Gastrocnemius medialis (tissue), 4 donors: ENCODE measurements at regions not wholly inside any gene's neighbourhood (a gene's known extent, or its start where the extent isn't known, plus 50 kb on each side); places are given as distances from the start of the nearest gene placed in this dataset.

Experiments
- POLR2A ChIP-seq, 2 donors: fragments of 450-650 bp; IDR thresholded peaks; one replicate each; pipeline ENCODE4 v1.6.1; 2017; ENCODE audit warnings: antibody characterized with exemption in 2 of 2, mild to moderate bottlenecking in 2 of 2, moderate library complexity in 2 of 2
- TF ChIP-seq, protein P1 (sequence below), 5 experiments: fragments of 450-650 bp in 3 of 5; fragments of 200-600 bp in 2 of 5; sonication (generic) in 2 of 5; IDR thresholded peaks in 4 of 5; conservative IDR thresholded peaks in 1 of 5; 1 replicate in 4 of 5; 2 replicates in 1 of 5; pipeline ENCODE4 v1.5.1; 2016 to 2019; ENCODE audit warnings: antibody characterized with exemption in 5 of 5, mild to moderate bottlenecking in 3 of 5, moderate library complexity in 3 of 5

DNA sequence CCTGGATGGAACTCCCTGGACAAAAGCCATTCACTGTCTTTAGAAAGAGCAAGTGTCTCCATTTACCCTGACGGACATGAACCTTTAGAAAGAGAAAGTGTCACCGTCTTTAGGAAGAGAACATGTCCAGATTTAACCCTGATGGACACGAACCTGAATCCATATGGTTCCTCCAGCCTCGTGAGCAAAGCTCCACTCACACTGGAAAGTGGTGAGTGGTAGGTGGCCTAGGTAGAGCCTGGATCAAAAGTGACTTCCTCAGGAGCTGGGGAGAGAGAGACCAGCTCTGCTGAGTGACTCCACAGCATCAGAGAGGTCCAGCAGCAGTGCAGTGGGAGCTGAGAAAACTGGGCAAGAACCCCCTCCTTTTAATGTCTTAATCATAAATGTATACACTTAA is 59.8 kb upstream of the IRS2 start:
- TF ChIP-seq, protein P1, sequence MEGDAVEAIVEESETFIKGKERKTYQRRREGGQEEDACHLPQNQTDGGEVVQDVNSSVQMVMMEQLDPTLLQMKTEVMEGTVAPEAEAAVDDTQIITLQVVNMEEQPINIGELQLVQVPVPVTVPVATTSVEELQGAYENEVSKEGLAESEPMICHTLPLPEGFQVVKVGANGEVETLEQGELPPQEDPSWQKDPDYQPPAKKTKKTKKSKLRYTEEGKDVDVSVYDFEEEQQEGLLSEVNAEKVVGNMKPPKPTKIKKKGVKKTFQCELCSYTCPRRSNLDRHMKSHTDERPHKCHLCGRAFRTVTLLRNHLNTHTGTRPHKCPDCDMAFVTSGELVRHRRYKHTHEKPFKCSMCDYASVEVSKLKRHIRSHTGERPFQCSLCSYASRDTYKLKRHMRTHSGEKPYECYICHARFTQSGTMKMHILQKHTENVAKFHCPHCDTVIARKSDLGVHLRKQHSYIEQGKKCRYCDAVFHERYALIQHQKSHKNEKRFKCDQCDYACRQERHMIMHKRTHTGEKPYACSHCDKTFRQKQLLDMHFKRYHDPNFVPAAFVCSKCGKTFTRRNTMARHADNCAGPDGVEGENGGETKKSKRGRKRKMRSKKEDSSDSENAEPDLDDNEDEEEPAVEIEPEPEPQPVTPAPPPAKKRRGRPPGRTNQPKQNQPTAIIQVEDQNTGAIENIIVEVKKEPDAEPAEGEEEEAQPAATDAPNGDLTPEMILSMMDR (IDR thresholded peaks at IDR 0.05 in 4 of 5, conservative IDR thresholded peaks at IDR 0.05 in 1 of 5) = no peak
- TF ChIP-seq POLR2A (IDR thresholded peaks at IDR 0.05) = no peak
